AG09319 (cell line): ENCODE measurements at regions not wholly inside any gene's neighbourhood (a gene's known extent, or its start where the extent isn't known, plus 50 kb on each side); places are given as distances from the start of the nearest gene placed in this dataset.

Experiments
- DNase-seq: peaks from one replicate; pipeline ENCODE4 v3.0.0-alpha.2; 2010; ENCODE audit warnings: low read depth; ENCODE audit errors: extremely low read depth
- TF ChIP-seq, protein P1 (sequence below): IDR thresholded peaks from 2 replicates; pipeline ENCODE4 v1.5.1; 2011; ENCODE audit warnings: low read depth, mild to moderate bottlenecking, inconsistent platforms, low read length, moderate library complexity

DNA sequence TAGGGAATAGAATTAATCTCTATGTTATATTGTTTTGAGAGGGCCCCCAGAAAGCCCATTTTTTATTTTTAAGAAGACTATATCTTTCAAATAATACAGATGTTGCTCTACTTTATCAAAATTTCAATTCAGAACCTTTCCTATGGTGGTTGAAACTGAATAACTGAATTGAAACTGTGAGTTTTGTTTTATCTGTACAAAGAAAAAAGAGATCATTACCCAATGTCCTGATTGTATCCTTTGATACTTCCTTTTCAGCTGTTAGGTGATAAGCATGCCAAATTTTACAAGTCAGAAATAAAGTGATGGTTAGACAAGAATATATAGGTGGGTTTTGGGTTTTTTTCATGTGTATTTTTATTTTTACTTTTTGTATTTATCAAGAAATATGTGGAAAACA is 1293.1 kb upstream of the USP15 start:
- TF ChIP-seq, protein P1, sequence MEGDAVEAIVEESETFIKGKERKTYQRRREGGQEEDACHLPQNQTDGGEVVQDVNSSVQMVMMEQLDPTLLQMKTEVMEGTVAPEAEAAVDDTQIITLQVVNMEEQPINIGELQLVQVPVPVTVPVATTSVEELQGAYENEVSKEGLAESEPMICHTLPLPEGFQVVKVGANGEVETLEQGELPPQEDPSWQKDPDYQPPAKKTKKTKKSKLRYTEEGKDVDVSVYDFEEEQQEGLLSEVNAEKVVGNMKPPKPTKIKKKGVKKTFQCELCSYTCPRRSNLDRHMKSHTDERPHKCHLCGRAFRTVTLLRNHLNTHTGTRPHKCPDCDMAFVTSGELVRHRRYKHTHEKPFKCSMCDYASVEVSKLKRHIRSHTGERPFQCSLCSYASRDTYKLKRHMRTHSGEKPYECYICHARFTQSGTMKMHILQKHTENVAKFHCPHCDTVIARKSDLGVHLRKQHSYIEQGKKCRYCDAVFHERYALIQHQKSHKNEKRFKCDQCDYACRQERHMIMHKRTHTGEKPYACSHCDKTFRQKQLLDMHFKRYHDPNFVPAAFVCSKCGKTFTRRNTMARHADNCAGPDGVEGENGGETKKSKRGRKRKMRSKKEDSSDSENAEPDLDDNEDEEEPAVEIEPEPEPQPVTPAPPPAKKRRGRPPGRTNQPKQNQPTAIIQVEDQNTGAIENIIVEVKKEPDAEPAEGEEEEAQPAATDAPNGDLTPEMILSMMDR = no peak
- DNase-seq = no peak

- TF ChIP-seq, protein P1 = no peak
- no peak for DNase-seq
Observed at GRCh38 chr12:60977966-60978365, 1282.2 kb upstream of the USP15 start.

DNA sequence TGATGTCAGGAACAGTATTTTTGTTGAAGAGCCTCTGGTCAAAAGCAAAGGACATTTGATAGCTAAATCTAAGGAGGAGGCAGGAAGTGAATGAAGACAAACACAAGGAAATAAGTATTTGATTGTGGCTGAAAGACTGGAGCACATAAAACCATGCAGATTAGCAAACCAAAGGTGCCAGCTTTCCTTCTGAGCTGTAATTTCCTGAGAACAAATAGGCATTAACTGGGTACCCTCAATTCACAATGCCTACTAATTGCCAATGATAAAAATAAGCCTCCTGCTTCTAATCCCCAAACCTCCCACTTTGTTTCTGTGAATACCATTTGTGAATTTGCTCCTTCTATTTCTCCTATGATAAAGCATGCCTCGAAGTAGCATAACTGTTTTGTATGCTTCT is 1279.6 kb upstream of the USP15 start:
- TF ChIP-seq, protein P1 = no peak
- no peak for DNase-seq

DNA sequence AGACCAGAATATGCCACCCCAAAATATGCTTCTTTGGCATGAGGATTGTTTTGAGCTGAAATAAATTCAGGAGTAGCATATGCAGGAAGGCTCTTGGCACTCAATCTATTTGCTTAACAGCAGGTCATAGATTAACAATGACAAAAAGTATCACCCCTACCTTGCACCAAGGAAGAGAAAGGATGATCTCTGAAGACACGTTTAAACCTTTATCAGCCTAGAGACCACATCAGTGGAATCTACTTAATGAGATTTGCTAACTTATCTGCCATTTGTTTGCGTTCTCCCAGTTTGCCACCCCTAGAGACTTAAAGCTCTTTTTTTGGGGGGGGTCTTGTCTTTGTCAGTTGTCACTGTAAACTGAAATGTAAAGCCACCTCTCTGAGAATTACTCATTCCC is 1278.7 kb upstream of the USP15 start:
- DNase-seq = no peak
- TF ChIP-seq, protein P1 = no peak

DNA sequence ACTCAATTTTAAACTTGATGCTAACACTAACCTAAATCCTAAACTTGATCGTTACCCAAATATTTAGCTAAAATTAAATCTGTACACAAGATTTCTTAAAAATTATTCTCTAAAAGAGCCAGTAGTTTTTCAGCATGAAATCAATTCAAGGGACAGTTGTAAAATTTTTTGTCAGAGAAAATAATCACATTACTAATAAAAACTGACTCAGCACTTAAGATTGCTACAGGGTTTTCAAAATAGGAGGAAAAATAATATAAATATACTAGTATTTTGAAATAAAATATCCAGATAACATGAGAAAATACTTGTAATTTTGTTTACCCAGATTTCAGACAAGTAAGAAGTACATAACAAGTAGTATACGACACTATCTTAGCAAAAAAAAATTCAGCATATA is 1268.1 kb upstream of the USP15 start:
- no peak for DNase-seq
- TF ChIP-seq, protein P1 = no peak

GRCh38 chr12:60995256-60995825 is 1264.9 kb upstream of the USP15 start:
- TF ChIP-seq, protein P1 = no peak
- no peak for DNase-seq

- TF ChIP-seq, protein P1 = no peak
- no peak for DNase-seq
Observed at GRCh38 chr12:60997869-60998378, 1262.3 kb upstream of the USP15 start.
